Mononuclear cell (primary cell): ENCODE measurements at regions not wholly inside any gene's neighbourhood (a gene's known extent, or its start where the extent isn't known, plus 50 kb on each side); places are given as distances from the start of the nearest gene placed in this dataset.

ENCODE experiments used
- H3K27me3 ChIP-seq: 2 replicates; pipeline ENCODE4 v1.6.0; 2011; ENCODE audit warnings: low read length, control low read depth; ENCODE audit not compliant: insufficient read depth
- H3K4me1 ChIP-seq: 2 replicates; pipeline ENCODE4 v1.5.1; 2011; ENCODE audit warnings: mild to moderate bottlenecking, low read length, control low read depth; ENCODE audit not compliant: insufficient read depth
- H3K4me3 ChIP-seq: 2 replicates; pipeline ENCODE4 v1.5.1; 2011; ENCODE audit warnings: mild to moderate bottlenecking, low read length, moderate library complexity
- H3K9me3 ChIP-seq: 2 replicates; pipeline ENCODE4 v1.5.1; 2011; ENCODE audit warnings: low read depth, mild to moderate bottlenecking, control low read depth, low read length

DNA sequence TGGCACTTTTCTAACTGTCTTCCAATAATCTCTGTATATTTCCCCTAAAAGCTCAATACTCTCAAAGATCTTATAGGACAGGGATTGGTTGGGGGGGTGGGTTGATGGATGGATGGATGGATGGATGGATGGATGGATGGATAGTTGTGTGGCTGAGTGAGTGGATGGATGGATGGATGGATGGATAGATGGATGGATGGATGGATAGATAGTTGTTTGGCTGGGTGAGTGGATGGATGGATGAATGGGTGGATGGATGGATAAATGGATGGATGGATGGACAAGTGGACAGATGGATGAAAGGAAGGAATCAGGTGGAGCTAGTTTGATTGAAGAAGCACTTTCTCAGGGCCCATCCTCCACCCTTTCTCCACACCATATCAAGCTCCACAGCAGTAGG is 388.8 kb downstream of the CDC5L start:
- no peaks in the 10 kb centered on the region for H3K9me3 ChIP-seq
- H3K4me1 ChIP-seq, result peaks cover 12% of the 10 kb centered on the region
- H3K4me3 ChIP-seq, result no peak overlapping the region
- no peaks in the 10 kb centered on the region for H3K27me3 ChIP-seq

DNA sequence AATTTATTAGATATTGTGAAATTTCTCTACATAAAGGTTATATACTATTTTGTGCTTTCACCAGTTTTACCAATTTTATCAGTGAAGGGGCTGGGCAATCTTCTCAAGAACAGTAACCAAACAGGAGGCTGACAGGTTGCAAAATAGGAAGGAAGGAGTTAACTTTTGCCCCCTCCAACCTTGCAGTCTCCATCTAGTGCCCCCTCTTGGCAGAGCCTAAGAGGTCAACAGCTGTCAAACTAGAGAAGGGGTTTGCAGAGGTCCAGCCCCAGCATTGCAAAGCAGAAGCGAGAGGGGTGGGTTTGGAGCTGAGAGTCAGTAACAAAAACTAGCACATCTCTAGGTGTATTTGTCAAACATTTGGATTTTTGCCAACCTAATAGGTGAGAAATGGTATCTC is 391.0 kb downstream of the CDC5L start:
- Histone ChIP-seq H3K4me1 (peaks cover 12% of the 10 kb centered on the region), H3K9me3 (no peaks in the 10 kb centered on the region), H3K4me3 (no peak overlapping the region)

More for the DNA sequence above, 391.0 kb downstream of the CDC5L start:
- H3K27me3 ChIP-seq, result no peaks in the 10 kb centered on the region
